ENCODE measurements at regions not wholly inside any gene's neighbourhood (a gene's known extent, or its start where the extent isn't known, plus 50 kb on each side); places are given as distances from the start of the nearest gene placed in this dataset.

DNA sequence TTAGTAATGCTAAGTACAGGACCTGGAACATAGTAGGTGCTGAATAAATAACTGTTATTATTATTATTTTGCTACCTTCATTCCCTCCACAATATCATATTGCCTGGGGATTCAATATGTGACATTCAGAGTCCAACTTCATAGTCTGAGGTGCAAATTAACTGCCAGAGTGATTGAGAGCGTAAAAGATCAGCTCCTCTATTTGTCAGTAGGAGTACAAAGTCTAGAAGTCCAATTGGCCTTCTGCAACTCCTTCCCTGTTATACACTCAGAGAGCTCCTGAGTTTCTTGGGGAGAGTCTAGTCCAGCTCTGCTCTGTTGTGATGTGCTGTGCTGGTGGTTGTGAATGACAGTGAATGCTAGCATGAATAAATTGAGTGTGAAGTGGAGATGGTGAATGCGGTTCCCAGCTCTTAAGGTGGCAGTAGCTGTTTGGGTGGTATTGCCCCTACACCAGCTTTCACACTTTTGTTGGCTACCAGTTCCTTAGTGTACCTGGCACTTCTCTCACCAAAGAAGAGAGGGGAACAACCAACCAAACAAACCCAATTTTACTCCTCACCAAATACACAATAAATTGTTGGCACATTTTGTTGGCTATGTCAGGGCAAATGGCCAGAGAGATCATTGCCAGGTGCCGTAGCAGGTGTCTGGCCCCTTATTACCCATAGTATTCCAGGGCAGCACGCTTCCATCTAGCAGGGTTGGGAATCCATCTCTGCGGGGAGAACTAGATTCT is 270.1 kb upstream of the TBL1XR1 start:
- H3K4me1 ChIP-seq (ENCODE audit: control insufficient read depth, low read length): no peaks in the 10 kb centered on the region
- no peaks in the 10 kb centered on the region for H3K27me3 ChIP-seq (ENCODE audit: control insufficient read depth, low read length)
- H3K27ac ChIP-seq (ENCODE audit: low read depth, low read length): no peak overlapping the region
- no peaks in the 10 kb centered on the region for H3K79me2 ChIP-seq (ENCODE audit: control insufficient read depth, low read length)
- no peak overlapping the region for H3K4me2 ChIP-seq (ENCODE audit: low read length)
- H3K9me3 ChIP-seq (ENCODE audit: control insufficient read depth, insufficient read depth, low read length): no peaks in the 10 kb centered on the region
- no peak overlapping the region for H3K4me3 ChIP-seq (ENCODE audit: low read length)
- H4K20me1 ChIP-seq (ENCODE audit: control insufficient read depth, insufficient read depth, low read depth, low read length): no peaks in the 10 kb centered on the region
- H3K9me2 ChIP-seq (replicated peaks; ENCODE audit: control insufficient read depth, low read length): no peaks in the 10 kb centered on the region
- H3F3A ChIP-seq (ENCODE audit: control insufficient read depth, insufficient read depth): no peaks in the 10 kb centered on the region
- TF ChIP-seq EZH2phosphoT487 (IDR thresholded peaks at IDR 0.05; ENCODE audit: borderline replicate concordance, low read length): no peak
- TF ChIP-seq, protein P1, sequence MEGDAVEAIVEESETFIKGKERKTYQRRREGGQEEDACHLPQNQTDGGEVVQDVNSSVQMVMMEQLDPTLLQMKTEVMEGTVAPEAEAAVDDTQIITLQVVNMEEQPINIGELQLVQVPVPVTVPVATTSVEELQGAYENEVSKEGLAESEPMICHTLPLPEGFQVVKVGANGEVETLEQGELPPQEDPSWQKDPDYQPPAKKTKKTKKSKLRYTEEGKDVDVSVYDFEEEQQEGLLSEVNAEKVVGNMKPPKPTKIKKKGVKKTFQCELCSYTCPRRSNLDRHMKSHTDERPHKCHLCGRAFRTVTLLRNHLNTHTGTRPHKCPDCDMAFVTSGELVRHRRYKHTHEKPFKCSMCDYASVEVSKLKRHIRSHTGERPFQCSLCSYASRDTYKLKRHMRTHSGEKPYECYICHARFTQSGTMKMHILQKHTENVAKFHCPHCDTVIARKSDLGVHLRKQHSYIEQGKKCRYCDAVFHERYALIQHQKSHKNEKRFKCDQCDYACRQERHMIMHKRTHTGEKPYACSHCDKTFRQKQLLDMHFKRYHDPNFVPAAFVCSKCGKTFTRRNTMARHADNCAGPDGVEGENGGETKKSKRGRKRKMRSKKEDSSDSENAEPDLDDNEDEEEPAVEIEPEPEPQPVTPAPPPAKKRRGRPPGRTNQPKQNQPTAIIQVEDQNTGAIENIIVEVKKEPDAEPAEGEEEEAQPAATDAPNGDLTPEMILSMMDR (IDR thresholded peaks at IDR 0.05; ENCODE audit: low read depth, low read length, poor library complexity, severe bottlenecking): no peak
- no peaks in the 10 kb centered on the region for H3K36me3 ChIP-seq (ENCODE audit: control insufficient read depth, low read length)

DNA sequence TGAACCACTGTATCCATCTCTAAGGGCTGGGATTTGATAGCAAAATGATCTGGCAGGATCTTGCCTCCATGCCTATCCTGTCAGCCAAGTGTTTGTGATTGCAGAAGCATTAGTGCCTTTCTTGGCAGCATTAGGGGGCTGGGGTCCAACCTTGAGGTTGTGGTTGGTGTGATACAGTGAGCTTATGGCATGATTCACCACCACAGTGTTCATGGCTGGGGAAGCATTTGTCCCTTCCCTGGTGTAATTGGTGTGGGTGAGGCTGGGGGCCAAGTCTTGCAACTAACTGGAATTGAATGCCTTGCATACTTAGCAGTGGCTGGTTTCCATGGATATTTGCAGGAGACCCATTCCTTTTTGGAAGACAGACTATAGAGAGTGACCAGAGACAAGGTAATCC is 271.0 kb upstream of the TBL1XR1 start:
- Histone ChIP-seq H3K4me2 (ENCODE audit: low read length) (no peak overlapping the region), H3K9me2 (replicated peaks; ENCODE audit: control insufficient read depth, low read length) (no peaks in the 10 kb centered on the region), H3K79me2 (ENCODE audit: control insufficient read depth, low read length) (no peaks in the 10 kb centered on the region), H3K36me3 (ENCODE audit: control insufficient read depth, low read length) (no peaks in the 10 kb centered on the region), H4K20me1 (ENCODE audit: control insufficient read depth, insufficient read depth, low read depth, low read length) (no peaks in the 10 kb centered on the region), H3K9me3 (ENCODE audit: control insufficient read depth, insufficient read depth, low read length) (no peaks in the 10 kb centered on the region), H3F3A (ENCODE audit: control insufficient read depth, insufficient read depth) (no peaks in the 10 kb centered on the region), H3K27me3 (ENCODE audit: control insufficient read depth, low read length) (no peaks in the 10 kb centered on the region), H3K4me1 (ENCODE audit: control insufficient read depth, low read length) (no peaks in the 10 kb centered on the region), H3K27ac (ENCODE audit: low read depth, low read length) (no peak overlapping the region), H3K4me3 (ENCODE audit: low read length) (no peak overlapping the region)
- TF ChIP-seq EZH2phosphoT487 (IDR thresholded peaks at IDR 0.05; ENCODE audit: borderline replicate concordance, low read length): no peak
- TF ChIP-seq, protein P1 (IDR thresholded peaks at IDR 0.05; ENCODE audit: low read depth, low read length, poor library complexity, severe bottlenecking): no peak

DNA sequence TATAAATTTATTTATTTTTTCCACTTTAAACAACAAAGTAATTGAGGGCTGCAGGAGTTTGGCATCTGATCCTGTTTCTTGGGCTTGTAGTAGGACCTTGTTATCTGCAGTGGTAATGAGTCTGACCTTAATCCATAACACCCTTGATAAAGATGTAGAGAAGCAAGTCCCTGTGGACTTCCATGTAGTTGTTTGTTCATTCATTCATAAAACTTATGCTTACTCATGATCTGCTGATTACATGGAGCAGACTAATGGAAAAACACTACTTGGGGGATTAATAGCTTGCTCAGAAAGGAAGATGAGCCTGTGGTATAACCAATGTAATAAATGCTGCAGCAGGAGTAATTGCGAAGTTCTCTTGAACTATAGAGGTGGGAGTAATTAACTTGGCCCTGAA is 271.5 kb upstream of the TBL1XR1 start:
- Histone ChIP-seq H3K4me2 (ENCODE audit: low read length) (no peak overlapping the region), H3K4me1 (ENCODE audit: control insufficient read depth, low read length) (no peaks in the 10 kb centered on the region), H3K36me3 (ENCODE audit: control insufficient read depth, low read length) (no peaks in the 10 kb centered on the region), H3K9me2 (replicated peaks; ENCODE audit: control insufficient read depth, low read length) (no peaks in the 10 kb centered on the region), H3K79me2 (ENCODE audit: control insufficient read depth, low read length) (no peaks in the 10 kb centered on the region), H3K27me3 (ENCODE audit: control insufficient read depth, low read length) (no peaks in the 10 kb centered on the region), H3F3A (ENCODE audit: control insufficient read depth, insufficient read depth) (no peaks in the 10 kb centered on the region), H3K4me3 (ENCODE audit: low read length) (no peak overlapping the region), H3K9me3 (ENCODE audit: control insufficient read depth, insufficient read depth, low read length) (no peaks in the 10 kb centered on the region), H4K20me1 (ENCODE audit: control insufficient read depth, insufficient read depth, low read depth, low read length) (no peaks in the 10 kb centered on the region), H3K27ac (ENCODE audit: low read depth, low read length) (no peak overlapping the region)
- TF ChIP-seq, protein P1 (IDR thresholded peaks at IDR 0.05; ENCODE audit: low read depth, low read length, poor library complexity, severe bottlenecking): no peak
- TF ChIP-seq EZH2phosphoT487 (IDR thresholded peaks at IDR 0.05; ENCODE audit: borderline replicate concordance, low read length): no peak
